Karpas-422 (cell line): ENCODE measurements at regions not wholly inside any gene's neighbourhood (a gene's known extent, or its start where the extent isn't known, plus 50 kb on each side); places are given as distances from the start of the nearest gene placed in this dataset.

Experiments used
- DNase-seq: peaks from one replicate; pipeline ENCODE4 v3.0.0-alpha.2; 2015
- H2AFZ ChIP-seq: fragments of 200-600 bp; sonication (generic); 2 replicates; pipeline ENCODE4 v1.6.1; 2014; ENCODE audit warnings: antibody characterized with exemption, low read length, mixed read lengths
- H3K27ac ChIP-seq: fragments of 200-600 bp; sonication (generic); 2 replicates; pipeline ENCODE4 v1.5.1; 2014; ENCODE audit warnings: mild to moderate bottlenecking, low read length, moderate library complexity
- H3K27me3 ChIP-seq: fragments of 200-600 bp; sonication (generic); 2 replicates; pipeline ENCODE4 v1.6.1; 2014; ENCODE audit warnings: low read length, mixed read lengths
- H3K36me3 ChIP-seq: fragments of 200-600 bp; sonication (generic); 2 replicates; pipeline ENCODE4 v1.6.1; 2014; ENCODE audit warnings: low read length, mixed read lengths; ENCODE audit not compliant: insufficient read depth
- H3K4me1 ChIP-seq: fragments of 200-600 bp; sonication (generic); 2 replicates; pipeline ENCODE4 v1.6.1; 2014; ENCODE audit warnings: mild to moderate bottlenecking, low read length, mixed read lengths
- H3K4me2 ChIP-seq: fragments of 200-600 bp; sonication (generic); 2 replicates; pipeline ENCODE4 v1.6.1; 2014; ENCODE audit warnings: low read length, low read depth, mild to moderate bottlenecking; ENCODE audit not compliant: poor library complexity, severe bottlenecking
- H3K4me3 ChIP-seq: fragments of 200-600 bp; sonication (generic); 2 replicates; pipeline ENCODE4 v1.5.1; 2014; ENCODE audit warnings: mild to moderate bottlenecking, antibody characterized with exemption, low read length, mixed read lengths
- H3K79me2 ChIP-seq: fragments of 200-600 bp; sonication (generic); 2 replicates; pipeline ENCODE4 v1.6.1; 2014; ENCODE audit warnings: mild to moderate bottlenecking, low read length, mixed read lengths
- H3K9ac ChIP-seq: fragments of 200-600 bp; sonication (generic); 2 replicates; pipeline ENCODE4 v1.6.0; 2014; ENCODE audit warnings: low read length
- H3K9me2 ChIP-seq: fragments of 200-600 bp; sonication (generic), shearing (Covaris generic); replicated peaks from 2 replicates; pipeline ENCODE4 v1.6.0; 2014; ENCODE audit warnings: mild to moderate bottlenecking, low read length, moderate library complexity; ENCODE audit not compliant: insufficient read depth
- H3K9me3 ChIP-seq: fragments of 300-700, 200-600 bp; sonication (generic); 2 replicates; pipeline ENCODE4 v1.6.1; 2014; ENCODE audit warnings: low read length, mixed read lengths
- H4K20me1 ChIP-seq: fragments of 200-600 bp; sonication (generic); 2 replicates; pipeline ENCODE4 v1.6.1; 2014; ENCODE audit warnings: mild to moderate bottlenecking, antibody characterized with exemption, low read length, low read depth; ENCODE audit not compliant: insufficient read depth

DNA sequence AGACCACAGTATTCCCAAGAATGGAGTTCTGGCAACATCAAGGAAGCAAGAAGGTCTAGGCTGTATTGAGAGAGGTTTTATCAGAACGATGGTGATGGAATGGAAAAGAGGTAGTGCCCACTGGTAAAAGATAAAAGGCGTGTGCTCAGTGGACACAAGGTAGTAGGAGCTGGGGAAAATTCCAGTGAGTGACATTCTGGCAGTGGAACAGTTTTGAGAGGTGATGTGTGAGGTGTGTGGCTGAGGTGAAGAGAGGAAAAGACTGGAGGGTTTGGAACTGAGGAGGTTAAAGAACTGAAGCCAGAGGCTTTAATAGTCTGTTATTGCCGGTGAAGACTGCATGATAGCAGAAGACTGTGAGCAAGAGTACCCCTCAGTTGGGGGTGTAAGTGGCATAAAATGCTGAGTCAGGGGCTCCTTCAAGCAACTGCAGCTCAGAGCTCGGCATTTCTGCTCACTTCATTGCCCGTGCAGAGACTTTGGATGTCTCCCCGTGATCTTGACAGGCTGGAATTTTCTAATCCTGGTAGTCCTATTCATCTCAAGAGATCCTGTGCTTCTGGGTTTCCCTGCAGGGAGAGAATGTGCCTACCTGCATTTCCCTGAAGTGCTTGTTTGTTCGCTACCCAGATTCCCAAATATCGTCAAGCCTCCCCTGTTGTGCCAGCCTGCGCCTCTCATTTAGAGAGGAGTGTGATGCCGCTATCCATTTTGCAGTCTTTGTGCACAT, 191.0 kb downstream of the SATB1 start:
- Histone ChIP-seq H3K9me2 (no peaks in the 10 kb centered on the region), H4K20me1 (no peaks in the 10 kb centered on the region), H3K27ac (no peak overlapping the region), H3K36me3 (no peaks in the 10 kb centered on the region), H3K9ac (no peak overlapping the region), H3K9me3 (no peaks in the 10 kb centered on the region), H3K4me2 (no peak overlapping the region), H3K27me3 (no peaks in the 10 kb centered on the region), H3K79me2 (no peaks in the 10 kb centered on the region), H3K4me1 (no peaks in the 10 kb centered on the region), H2AFZ (no peak overlapping the region), H3K4me3 (no peak overlapping the region)
- DNase-seq: no peak

DNA sequence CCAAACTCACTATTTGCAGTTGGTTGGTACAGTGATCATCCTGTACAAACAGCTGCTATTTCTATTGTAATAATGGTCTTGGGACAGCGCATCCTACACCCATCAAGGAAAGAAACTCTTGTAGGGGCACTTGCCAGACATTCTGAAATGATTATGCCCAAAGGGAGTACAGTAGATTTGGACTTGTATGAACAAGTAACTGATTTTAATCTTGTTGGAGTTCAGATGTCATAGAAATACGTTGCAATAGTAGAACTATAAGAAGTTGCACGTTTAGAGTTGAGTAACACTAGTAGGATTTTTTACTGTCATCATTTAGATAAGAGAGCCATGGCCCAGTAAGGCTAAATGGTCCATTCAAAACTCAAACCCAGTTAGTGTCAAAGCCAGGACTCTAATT, 192.8 kb downstream of the SATB1 start:
- no peaks in the 10 kb centered on the region for H3K79me2 ChIP-seq
- H3K9me2 ChIP-seq: no peaks in the 10 kb centered on the region
- no peaks in the 10 kb centered on the region for H3K27me3 ChIP-seq
- H3K4me1 ChIP-seq: no peaks in the 10 kb centered on the region
- no peaks in the 10 kb centered on the region for H3K9me3 ChIP-seq
- H3K27ac ChIP-seq: no peak overlapping the region
- no peak overlapping the region for H3K4me3 ChIP-seq
- no peak overlapping the region for H2AFZ ChIP-seq
- no peak overlapping the region for H3K9ac ChIP-seq
- no peak for DNase-seq
- no peaks in the 10 kb centered on the region for H3K36me3 ChIP-seq
- no peak overlapping the region for H3K4me2 ChIP-seq
- H4K20me1 ChIP-seq: no peaks in the 10 kb centered on the region

DNA sequence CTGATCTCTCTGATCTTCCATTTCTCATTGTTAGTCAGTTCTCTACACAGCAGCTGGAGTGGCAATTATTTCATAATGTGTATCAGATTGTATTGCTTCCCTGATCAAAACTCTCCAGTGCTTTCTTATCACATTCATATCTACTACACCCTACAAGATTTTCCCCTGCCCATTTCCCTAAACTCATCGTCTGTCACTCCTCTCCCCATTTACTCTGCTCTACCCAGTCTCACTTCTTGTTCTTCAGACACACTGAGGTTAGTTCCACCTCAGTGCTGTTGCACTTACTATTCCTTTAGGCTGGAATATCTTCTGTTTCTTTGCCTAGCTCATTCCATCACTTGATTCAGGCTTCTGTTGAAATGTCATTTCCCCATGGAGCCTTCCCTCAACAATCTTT, 197.1 kb downstream of the SATB1 start:
- no peak for DNase-seq
- Histone ChIP-seq H3K9ac (no peak overlapping the region), H3K4me1 (peaks cover 25% of the 10 kb centered on the region), H3K9me3 (no peaks in the 10 kb centered on the region), H3K27ac (no peak overlapping the region), H3K27me3 (no peaks in the 10 kb centered on the region), H3K4me2 (no peak overlapping the region), H3K79me2 (no peaks in the 10 kb centered on the region), H4K20me1 (no peaks in the 10 kb centered on the region), H3K36me3 (no peaks in the 10 kb centered on the region), H2AFZ (no peak overlapping the region), H3K4me3 (no peak overlapping the region), H3K9me2 (no peaks in the 10 kb centered on the region)

DNA sequence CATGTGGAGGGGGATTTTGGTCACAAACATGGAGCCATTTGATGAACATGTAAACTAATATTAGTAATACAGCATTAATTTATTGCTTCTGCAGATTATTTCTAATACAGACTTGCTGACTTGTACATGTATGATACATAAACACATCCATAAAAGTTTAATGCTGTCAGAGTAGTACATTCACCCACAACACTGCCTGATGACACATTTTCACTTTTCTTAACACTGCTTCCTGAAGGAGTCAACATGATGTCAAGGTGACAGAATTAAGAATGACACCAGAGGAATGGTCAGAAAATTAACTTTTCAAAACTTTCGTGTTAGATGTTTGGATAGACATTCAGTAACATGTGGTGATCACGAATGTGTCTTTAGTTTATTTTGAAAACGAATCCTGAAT, 199.4 kb downstream of the SATB1 start:
- Histone ChIP-seq H3K4me3 (no peak overlapping the region), H2AFZ (no peak overlapping the region)

DNA sequence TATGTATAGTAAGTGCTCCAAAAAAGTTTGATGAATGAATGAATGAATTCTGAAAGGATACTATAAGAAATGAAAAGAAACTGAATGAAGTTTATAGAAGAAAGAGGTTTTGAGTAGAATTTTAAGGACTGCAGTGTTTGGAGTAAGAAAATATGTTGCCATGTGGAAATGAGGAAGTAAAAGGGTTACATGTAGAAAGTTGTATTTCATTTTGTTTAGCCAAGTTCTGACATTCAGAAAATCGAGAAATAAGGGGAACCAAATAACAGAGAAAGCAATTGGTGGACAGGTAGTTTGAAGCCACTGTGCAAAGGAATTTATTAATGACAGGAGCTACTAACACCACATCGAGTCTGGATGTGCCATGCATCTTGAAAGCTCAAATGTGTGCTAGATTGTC, 200.7 kb downstream of the SATB1 start:
- no peaks in the 10 kb centered on the region for H3K36me3 ChIP-seq
- DNase-seq: peak; percentile 58
- H3K4me2 ChIP-seq: peak overlapping the region; percentile 68
- H2AFZ ChIP-seq: peak overlapping the region; percentile 47; the same call in 1 of the 2 replicates
- H3K79me2 ChIP-seq: no peaks in the 10 kb centered on the region
- no peak overlapping the region for H3K27ac ChIP-seq
- H3K9ac ChIP-seq: 0 out of 2 replicates have a peak overlapping the region, but pooled peaks have one; percentile 4
- H3K9me2 ChIP-seq: no peaks in the 10 kb centered on the region
- no peaks in the 10 kb centered on the region for H3K27me3 ChIP-seq
- H3K4me3 ChIP-seq: peak overlapping the region; percentile 39
- peaks cover 39% of the 10 kb centered on the region for H3K4me1 ChIP-seq
- no peaks in the 10 kb centered on the region for H4K20me1 ChIP-seq
- no peaks in the 10 kb centered on the region for H3K9me3 ChIP-seq

More for the DNA sequence above, 199.4 kb downstream of the SATB1 start:
- DNase-seq: no peak
- H3K4me2 ChIP-seq: no peak overlapping the region
- H4K20me1 ChIP-seq: no peaks in the 10 kb centered on the region
- no peak overlapping the region for H3K9ac ChIP-seq
- H3K9me2 ChIP-seq: no peaks in the 10 kb centered on the region
- H3K27me3 ChIP-seq: no peaks in the 10 kb centered on the region
- H3K36me3 ChIP-seq: no peaks in the 10 kb centered on the region
- peaks cover 31% of the 10 kb centered on the region for H3K4me1 ChIP-seq
- H3K79me2 ChIP-seq: no peaks in the 10 kb centered on the region
- H3K27ac ChIP-seq: no peak overlapping the region
- H3K9me3 ChIP-seq: no peaks in the 10 kb centered on the region

DNA sequence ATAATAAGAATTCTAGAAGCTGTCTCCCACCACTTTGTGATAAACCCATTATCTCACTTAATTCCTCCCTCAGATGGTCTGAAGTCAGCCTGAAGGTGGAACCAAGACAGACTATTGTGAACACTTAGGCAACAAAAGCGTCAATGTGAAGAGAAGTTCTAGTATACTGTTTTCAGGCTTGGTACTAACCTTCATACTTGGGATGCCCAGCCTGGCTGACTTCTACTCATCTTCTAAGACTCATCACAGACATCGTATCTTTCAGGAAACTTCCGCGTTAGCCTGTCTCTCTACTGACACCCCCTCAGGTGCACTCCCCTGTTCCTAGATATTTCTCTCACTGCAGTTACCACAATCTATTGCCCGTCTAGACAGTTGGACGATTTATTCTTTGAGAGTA, 201.2 kb downstream of the SATB1 start:
- Histone ChIP-seq H2AFZ (peak overlapping the region; percentile 47), H3K36me3 (no peaks in the 10 kb centered on the region), H3K9me3 (no peaks in the 10 kb centered on the region), H3K4me2 (peak overlapping the region; percentile 68), H3K79me2 (no peaks in the 10 kb centered on the region), H3K4me1 (peaks cover 39% of the 10 kb centered on the region), H3K4me3 (peak overlapping the region; percentile 39), H3K27ac (no peak overlapping the region), H3K9me2 (no peaks in the 10 kb centered on the region), H3K9ac (0 out of 2 replicates have a peak overlapping the region, but pooled peaks have one; percentile 4), H3K27me3 (no peaks in the 10 kb centered on the region), H4K20me1 (no peaks in the 10 kb centered on the region)
- peak; percentile 48 for DNase-seq

DNA sequence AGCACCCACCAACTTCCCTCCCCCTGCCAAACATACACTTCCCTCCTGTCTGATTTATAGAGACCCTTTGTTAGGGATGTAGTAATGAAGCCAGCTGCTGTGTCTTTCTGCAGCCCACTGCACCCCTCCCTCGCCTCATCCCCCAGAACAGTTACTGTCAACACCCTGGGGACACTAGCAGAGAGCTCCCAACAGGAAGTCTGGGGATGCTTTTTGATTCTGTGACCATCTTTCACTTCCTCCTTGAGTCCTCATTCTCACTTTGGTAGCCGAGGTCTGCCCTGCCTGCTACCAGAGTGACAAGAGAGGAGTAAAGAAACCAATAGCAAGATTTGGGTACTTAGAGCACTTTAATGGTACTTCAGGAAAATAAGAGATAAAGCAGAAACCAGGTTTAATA, 201.6 kb downstream of the SATB1 start:
- peak; percentile 88 for DNase-seq
- H3K4me1 ChIP-seq: peaks cover 39% of the 10 kb centered on the region
- H3K4me2 ChIP-seq: peak overlapping the region; percentile 68
- H3K9me2 ChIP-seq: no peaks in the 10 kb centered on the region
- H3K27me3 ChIP-seq: no peaks in the 10 kb centered on the region
- no peak overlapping the region for H3K27ac ChIP-seq
- H3K9ac ChIP-seq: 0 out of 2 replicates have a peak overlapping the region, but pooled peaks have one; percentile 4
- peak overlapping the region; percentile 47 for H2AFZ ChIP-seq
- H4K20me1 ChIP-seq: no peaks in the 10 kb centered on the region
- H3K36me3 ChIP-seq: no peaks in the 10 kb centered on the region
- peak overlapping the region; percentile 39 for H3K4me3 ChIP-seq
- no peaks in the 10 kb centered on the region for H3K79me2 ChIP-seq
- H3K9me3 ChIP-seq: no peaks in the 10 kb centered on the region

DNA sequence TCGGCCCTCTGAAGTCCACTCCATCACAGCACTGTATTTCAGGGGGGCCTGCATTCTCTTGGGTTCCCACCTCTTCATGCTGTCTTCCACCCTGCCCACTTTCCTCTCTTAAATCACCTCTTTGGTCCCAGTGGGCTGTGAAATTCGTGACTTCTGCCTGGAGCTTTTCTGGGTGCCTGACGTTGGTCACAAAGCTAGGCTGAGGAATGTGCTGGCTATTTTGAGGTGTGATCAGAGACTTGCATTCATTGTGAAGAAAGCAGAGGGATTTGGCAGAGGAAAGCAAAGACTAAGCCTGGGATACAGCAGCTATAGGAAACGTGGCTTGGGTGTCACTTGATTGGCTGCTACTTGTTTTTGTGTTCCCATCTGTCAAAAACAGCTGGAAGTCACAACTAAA, 202.5 kb downstream of the SATB1 start:
- Histone ChIP-seq H3K36me3 (no peaks in the 10 kb centered on the region), H3K79me2 (no peaks in the 10 kb centered on the region), H4K20me1 (no peaks in the 10 kb centered on the region), H3K27me3 (no peaks in the 10 kb centered on the region), H3K27ac (no peak overlapping the region), H3K9me2 (no peaks in the 10 kb centered on the region), H3K4me3 (no peak overlapping the region), H3K4me2 (no peak overlapping the region), H3K9ac (no peak overlapping the region), H3K9me3 (no peaks in the 10 kb centered on the region), H2AFZ (no peak overlapping the region), H3K4me1 (peaks cover 39% of the 10 kb centered on the region)
- DNase-seq: no peak
